Ishikawa (cell line): ENCODE measurements at regions not wholly inside any gene's neighbourhood (a gene's known extent, or its start where the extent isn't known, plus 50 kb on each side); places are given as distances from the start of the nearest gene placed in this dataset.

Experiments used
- CREB1 ChIP-seq: IDR thresholded peaks from 2 replicates; pipeline ENCODE4 v1.6.1; 2012; ENCODE audit warnings: low read depth
- EGR1 ChIP-seq: IDR thresholded peaks from 2 replicates; pipeline ENCODE4 v1.6.1; 2012
- FOXM1 ChIP-seq: IDR thresholded peaks from 2 replicates; pipeline ENCODE4 v1.6.1; 2012; ENCODE audit warnings: low read depth, borderline replicate concordance
- NFIC ChIP-seq: IDR thresholded peaks from 2 replicates; pipeline ENCODE4 v1.6.1; 2012
- REST ChIP-seq: IDR thresholded peaks from 2 replicates; pipeline ENCODE4 v1.6.1; 2012; ENCODE audit warnings: low read depth, mild to moderate bottlenecking
- TAF1 ChIP-seq: IDR thresholded peaks from 2 replicates; pipeline ENCODE4 v1.6.1; 2012; ENCODE audit warnings: low read depth, mild to moderate bottlenecking
- YY1 ChIP-seq: IDR thresholded peaks from 2 replicates; pipeline ENCODE4 v1.6.1; 2012; ENCODE audit warnings: low read depth

GRCh38 chr5:124511791-124512190 lies 234.6 kb downstream of the ZNF608 start:
- TF ChIP-seq FOXM1 (no peak), YY1 (no peak), TAF1 (no peak), EGR1 (no peak), NFIC (no peak), CREB1 (no peak), REST (no peak)
